Vagina (tissue), 2 donors: ENCODE measurements at regions not wholly inside any gene's neighbourhood (a gene's known extent, or its start where the extent isn't known, plus 50 kb on each side); places are given as distances from the start of the nearest gene placed in this dataset.

Experiments used
- DNase-seq, 2 donors: peaks; one replicate each; pipeline ENCODE4 v3.0.0-alpha.2; 2017; ENCODE audit errors: extremely low spot score in 2 of 2
- H3K27ac ChIP-seq: fragments of 200-600 bp; sonication (generic); one replicate; pipeline ENCODE4 v1.5.1; 2019
- H3K27me3 ChIP-seq: fragments of 200-600 bp; sonication (generic); one replicate; pipeline ENCODE4 v1.5.1; 2019
- H3K36me3 ChIP-seq, 2 donors: fragments of 200-600 bp; sonication (generic); one replicate each; pipeline ENCODE4 v1.5.1; 2017 to 2019
- H3K4me1 ChIP-seq: fragments of 200-600 bp; sonication (generic); one replicate; pipeline ENCODE4 v1.5.1; 2019
- H3K4me3 ChIP-seq, 2 donors: fragments of 200-600 bp; sonication (generic); 1 replicate in 1 of 2; 2 replicates in 1 of 2; pipeline ENCODE4 v1.5.1; 2016 to 2019
- H3K9me3 ChIP-seq: fragments of 200-600 bp; sonication (generic); one replicate; pipeline ENCODE4 v1.5.1; 2019
- POLR2A ChIP-seq, 2 donors: fragments of 450-650 bp; IDR thresholded peaks; one replicate each; pipeline ENCODE4 v1.6.1; 2017; ENCODE audit warnings: antibody characterized with exemption in 2 of 2, mild to moderate bottlenecking in 2 of 2, moderate library complexity in 2 of 2
- POLR2AphosphoS5 ChIP-seq, 2 donors: sonication (generic); formaldehyde crosslinking; IDR thresholded peaks; one replicate each; pipeline ENCODE4 v1.9.0; 2017; ENCODE audit warnings: antibody characterized with exemption in 2 of 2, mild to moderate bottlenecking in 2 of 2, low read depth in 1 of 2; ENCODE audit not compliant: insufficient read depth in 1 of 2
- intact Hi-C: fragments of 100-400 bp; cut with DNase I; formaldehyde crosslinking; loops from one replicate; pipeline ENCODE4 v1.15.1; 2023
- TF ChIP-seq, protein P1 (sequence below), 3 experiments: fragments of 450-650 bp in 2 of 3; fragments of 200-600 bp in 1 of 3; sonication (generic) in 1 of 3; IDR thresholded peaks; one replicate each; pipeline ENCODE4 v1.5.1; 2017 to 2019; ENCODE audit warnings: antibody characterized with exemption in 3 of 3, mild to moderate bottlenecking in 2 of 3, moderate library complexity in 2 of 3

DNA sequence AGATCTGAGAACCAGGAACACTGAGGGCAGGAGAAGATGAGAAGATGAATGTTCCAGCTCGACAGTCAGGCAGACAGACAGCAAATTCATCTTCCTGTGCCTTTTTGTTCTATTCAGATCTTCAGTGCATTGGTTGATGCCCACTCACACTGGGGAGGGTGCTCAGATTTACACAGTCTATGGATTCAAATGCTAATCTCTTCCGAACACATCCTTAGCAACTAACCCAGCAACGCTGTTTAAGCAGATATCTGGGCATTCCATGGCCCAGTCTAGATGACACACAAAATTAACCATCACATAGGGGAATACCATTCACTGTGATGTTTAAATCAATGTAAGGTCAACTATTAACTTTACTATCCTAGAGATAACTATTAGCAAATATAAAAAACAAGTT, 571.9 kb downstream of the NYAP2 start:
- TF ChIP-seq, protein P1, sequence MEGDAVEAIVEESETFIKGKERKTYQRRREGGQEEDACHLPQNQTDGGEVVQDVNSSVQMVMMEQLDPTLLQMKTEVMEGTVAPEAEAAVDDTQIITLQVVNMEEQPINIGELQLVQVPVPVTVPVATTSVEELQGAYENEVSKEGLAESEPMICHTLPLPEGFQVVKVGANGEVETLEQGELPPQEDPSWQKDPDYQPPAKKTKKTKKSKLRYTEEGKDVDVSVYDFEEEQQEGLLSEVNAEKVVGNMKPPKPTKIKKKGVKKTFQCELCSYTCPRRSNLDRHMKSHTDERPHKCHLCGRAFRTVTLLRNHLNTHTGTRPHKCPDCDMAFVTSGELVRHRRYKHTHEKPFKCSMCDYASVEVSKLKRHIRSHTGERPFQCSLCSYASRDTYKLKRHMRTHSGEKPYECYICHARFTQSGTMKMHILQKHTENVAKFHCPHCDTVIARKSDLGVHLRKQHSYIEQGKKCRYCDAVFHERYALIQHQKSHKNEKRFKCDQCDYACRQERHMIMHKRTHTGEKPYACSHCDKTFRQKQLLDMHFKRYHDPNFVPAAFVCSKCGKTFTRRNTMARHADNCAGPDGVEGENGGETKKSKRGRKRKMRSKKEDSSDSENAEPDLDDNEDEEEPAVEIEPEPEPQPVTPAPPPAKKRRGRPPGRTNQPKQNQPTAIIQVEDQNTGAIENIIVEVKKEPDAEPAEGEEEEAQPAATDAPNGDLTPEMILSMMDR (IDR thresholded peaks at IDR 0.05) = no peak
- TF ChIP-seq POLR2AphosphoS5 (IDR thresholded peaks at IDR 0.05; ENCODE audit: insufficient read depth in 1 of 2, low read depth in 1 of 2) = no peak
- intact Hi-C loops = loop anchor here (10.0 kb wide), 1 partner anchor 1277 kb away; no protein-coding TSS in a partner anchor
- H3K4me3 ChIP-seq = no peak overlapping the region
- no peaks in the 10 kb centered on the region for H3K4me1 ChIP-seq
- H3K27me3 ChIP-seq = no peaks in the 10 kb centered on the region
- DNase-seq = no peak
- no peaks in the 10 kb centered on the region for H3K36me3 ChIP-seq
- H3K9me3 ChIP-seq = no peaks in the 10 kb centered on the region
- no peak overlapping the region for H3K27ac ChIP-seq

DNA sequence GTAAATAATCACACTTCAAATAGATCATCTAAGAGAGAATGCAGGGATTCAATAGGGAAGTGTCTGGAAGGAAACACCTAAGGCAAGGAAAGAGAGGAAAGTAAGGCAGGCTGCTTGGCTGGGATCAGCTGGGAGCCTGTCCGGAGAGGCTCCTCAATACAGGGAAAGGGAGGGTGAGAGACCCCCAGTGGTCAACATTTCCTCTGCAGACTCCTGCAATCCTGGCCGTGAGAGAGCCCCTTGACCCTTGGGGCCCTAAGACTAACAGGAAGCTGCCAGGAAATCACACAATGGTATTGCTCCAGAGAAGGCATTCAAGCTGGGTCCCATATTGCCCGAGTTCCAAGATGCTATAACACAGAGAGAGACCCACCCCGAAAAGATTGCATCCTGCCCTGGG, 549.4 kb downstream of the NYAP2 start:
- no peaks in the 10 kb centered on the region for H3K36me3 ChIP-seq
- no peaks in the 10 kb centered on the region for H3K27me3 ChIP-seq
- no peak overlapping the region for H3K27ac ChIP-seq
- H3K4me3 ChIP-seq = no peak overlapping the region
- intact Hi-C loops = no loop called here
- H3K9me3 ChIP-seq = peaks cover 12% of the 10 kb centered on the region
- TF ChIP-seq, protein P1 (IDR thresholded peaks at IDR 0.05) = no peak
- TF ChIP-seq POLR2A (IDR thresholded peaks at IDR 0.05) = no peak
- TF ChIP-seq POLR2AphosphoS5 (IDR thresholded peaks at IDR 0.05; ENCODE audit: insufficient read depth in 1 of 2, low read depth in 1 of 2) = no peak
- no peaks in the 10 kb centered on the region for H3K4me1 ChIP-seq
- DNase-seq = no peak

DNA sequence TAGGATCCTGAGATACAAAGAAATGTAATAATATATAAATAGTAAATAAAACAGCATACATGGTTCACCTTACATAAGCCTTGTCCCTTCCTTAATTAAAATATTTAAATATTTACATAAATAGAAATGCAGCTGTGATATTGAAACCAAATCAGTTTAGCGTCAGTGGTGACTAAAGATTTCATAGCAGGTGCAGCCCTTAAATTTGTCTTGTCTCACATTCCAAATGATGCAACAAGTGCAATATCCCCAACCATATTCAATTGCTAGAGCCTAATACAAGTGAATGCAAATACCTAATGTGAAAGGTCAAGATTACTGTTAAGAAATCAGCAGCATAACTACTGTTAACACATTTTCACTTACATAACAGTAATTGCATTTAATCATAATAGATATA, 539.5 kb downstream of the NYAP2 start:
- intact Hi-C loops = no loop called here
- Histone ChIP-seq H3K9me3 (no peaks in the 10 kb centered on the region), H3K4me3 (no peak overlapping the region), H3K27me3 (no peaks in the 10 kb centered on the region), H3K36me3 (no peaks in the 10 kb centered on the region), H3K4me1 (no peaks in the 10 kb centered on the region), H3K27ac (no peak overlapping the region)
- DNase-seq = no peak
- TF ChIP-seq POLR2AphosphoS5 (IDR thresholded peaks at IDR 0.05; ENCODE audit: insufficient read depth in 1 of 2, low read depth in 1 of 2) = no peak
- TF ChIP-seq, protein P1 (IDR thresholded peaks at IDR 0.05) = no peak
- no peak for TF ChIP-seq POLR2A (IDR thresholded peaks at IDR 0.05)

DNA sequence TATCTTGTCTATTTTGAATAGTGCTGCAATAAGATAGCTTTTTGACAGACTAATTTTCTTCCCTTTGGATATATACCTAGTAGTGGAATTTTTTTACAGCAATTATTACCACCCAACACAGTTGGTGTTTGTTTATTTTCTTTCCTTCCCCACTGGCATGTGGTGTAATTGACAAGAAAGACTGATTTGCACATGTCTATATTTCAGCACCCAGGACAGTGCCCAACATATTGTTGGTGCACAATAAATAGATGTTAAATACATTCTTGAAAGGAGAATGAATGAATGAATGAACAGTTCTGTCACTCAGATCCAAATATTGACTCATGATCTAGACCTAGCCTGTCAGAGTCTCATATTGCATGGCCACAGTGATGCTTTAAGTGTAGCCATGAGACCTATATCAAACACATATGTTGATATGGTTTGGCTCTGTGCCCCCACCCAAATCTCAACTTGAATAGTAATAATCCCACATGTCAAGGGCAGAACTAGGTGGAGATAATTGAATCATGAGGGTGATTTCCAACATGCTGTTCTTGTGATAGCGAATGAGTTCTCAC, 538.2 kb downstream of the NYAP2 start:
- no peak for TF ChIP-seq POLR2AphosphoS5 (IDR thresholded peaks at IDR 0.05; ENCODE audit: insufficient read depth in 1 of 2, low read depth in 1 of 2)
- no peak for TF ChIP-seq POLR2A (IDR thresholded peaks at IDR 0.05)
- TF ChIP-seq, protein P1 (IDR thresholded peaks at IDR 0.05) = no peak
- intact Hi-C loops = no loop called here

DNA sequence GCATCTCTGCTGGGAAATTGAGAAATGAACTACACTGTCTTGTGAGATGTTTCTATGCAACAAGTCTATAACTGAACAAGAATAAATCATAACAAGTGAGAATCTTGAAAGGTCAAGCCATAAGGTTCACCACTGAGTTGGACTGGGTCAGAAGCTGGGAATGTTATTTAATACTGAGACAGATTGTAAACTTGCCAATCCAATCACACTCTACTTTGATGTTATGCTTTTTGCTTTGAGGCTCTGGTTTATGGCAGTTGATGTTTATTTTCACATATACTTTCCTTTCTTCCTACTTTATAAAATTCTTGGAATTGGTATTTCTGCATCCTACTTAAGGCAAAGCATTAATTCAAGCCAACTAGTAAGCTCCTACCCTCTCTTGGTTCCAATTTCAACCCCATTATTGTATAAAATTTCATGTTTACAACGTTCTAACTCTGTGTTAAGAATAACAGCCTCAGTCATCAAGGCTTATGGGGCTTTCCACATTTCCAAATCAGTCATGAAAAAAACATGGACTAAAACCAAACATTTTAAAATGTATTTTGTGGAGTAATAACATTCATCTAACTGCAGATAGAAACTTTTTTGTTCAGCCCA, 533.4 kb downstream of the NYAP2 start:
- Histone ChIP-seq H3K4me3 (no peak overlapping the region), H3K4me1 (no peaks in the 10 kb centered on the region), H3K27ac (peak overlapping the region; percentile 31), H3K27me3 (no peaks in the 10 kb centered on the region), H3K36me3 (no peaks in the 10 kb centered on the region), H3K9me3 (no peaks in the 10 kb centered on the region)
- TF ChIP-seq POLR2A (IDR thresholded peaks at IDR 0.05) = no peak
- TF ChIP-seq, protein P1 (IDR thresholded peaks at IDR 0.05) = no peak
- no peak for TF ChIP-seq POLR2AphosphoS5 (IDR thresholded peaks at IDR 0.05; ENCODE audit: insufficient read depth in 1 of 2, low read depth in 1 of 2)
- intact Hi-C loops = no loop called here
- no peak for DNase-seq

More for the DNA sequence above, 538.2 kb downstream of the NYAP2 start:
- Histone ChIP-seq H3K27me3 (no peaks in the 10 kb centered on the region), H3K4me1 (no peaks in the 10 kb centered on the region), H3K27ac (no peak overlapping the region), H3K9me3 (no peaks in the 10 kb centered on the region), H3K4me3 (no peak overlapping the region), H3K36me3 (no peaks in the 10 kb centered on the region)
- DNase-seq = no peak
